Pancreas (tissue), 10 donors: ENCODE measurements at regions not wholly inside any gene's neighbourhood (a gene's known extent, or its start where the extent isn't known, plus 50 kb on each side); places are given as distances from the start of the nearest gene placed in this dataset.
A peak's percentile ranks its signal among the peaks of the same experiment; 100 is the strongest.

Source experiments
- ATAC-seq, 4 donors: fragments of 200-7000 bp; cut with Tn5 transposase; one replicate each; pipeline versions ENCODE4 v1.8.0 to v1.9.1; 2020; ENCODE audit warnings: mild to moderate bottlenecking in 4 of 4, moderate library complexity in 4 of 4
- DNase-seq, 6 donors: peaks; one replicate each; pipeline ENCODE4 v3.0.0-alpha.2; 2020
- FAIRE-seq: peaks from 2 replicates; lab custom pipeline; 2012; peaks lifted over from hg19 to GRCh38; lab: Jason Lieb, UNC
- H3K27ac ChIP-seq, 4 donors: fragments of 200-600 bp; sonication (generic); 1 replicate in 3 of 4; 2 replicates in 1 of 4; pipeline versions ENCODE4 v1.5.0 to v1.8.0; 2020
- H3K27me3 ChIP-seq, 4 donors: fragments of 200-600 bp; one replicate each; pipeline ENCODE4 v1.8.0; 2021
- H3K36me3 ChIP-seq, 3 donors: fragments of 200-600 bp; sonication (generic) in 1 of 3; one replicate each; pipeline versions ENCODE4 v1.5.0 to v1.8.0; 2020 to 2021
- H3K4me1 ChIP-seq, 3 donors: fragments of 200-600 bp; one replicate each; pipeline ENCODE4 v1.8.0; 2021
- H3K4me3 ChIP-seq, 4 donors: fragments of 200-600 bp; sonication (generic) in 2 of 4; one replicate each; pipeline versions ENCODE4 v1.5.0 to v1.8.0; 2020 to 2021
- H3K9me3 ChIP-seq, 4 donors: fragments of 200-600 bp; one replicate each; pipeline ENCODE4 v1.8.0; 2021
- CTCF ChIP-seq, 4 donors: fragments of 200-600 bp; sonication (generic) in 3 of 4; IDR thresholded peaks; one replicate each; pipeline versions ENCODE4 v1.5.0 to v1.8.0; 2021; ENCODE audit warnings: antibody characterized with exemption in 4 of 4
- WGBS, 2 donors: extraction: QIAGEN DNeasy Blood & Tissue Kit; methylation state at CpG; one replicate each; pipeline ENCODE4 v1.1.7; 2013; 5-methylcytosine and 5-hydroxymethylcytosine counted together
- intact Hi-C, 3 donors: fragments of 100-400 bp; cut with DNase I; formaldehyde crosslinking; loops; one replicate each; pipeline versions ENCODE4 v1.11.1 to v1.14.2; 2022
- donor health status: healthy with polysubstance abuse.
- donor health status: DM: no; HTN: no; CAD: no; lungs with moderate emphysema.
- donor health status: DM: no; HTN: no; CAD: no.
- donor health status: control.
- donor health status: control.
- donor health status: Bipolar disorder and iron deficiency.
- donor health status: DM: yes; HTN: yes; CAD: no.
- donor health status: DM: no; HTN: no; CAD: no.
- donor health status: DM: no; HTN: no; CAD: no.
- donor health status: DM: yes; HTN: yes; CAD: no.

- DNase-seq (no peak), FAIRE-seq (no peak), ATAC-seq (peak in 1 of 4 donors; percentile 25)
- WGBS, 2 donors: 76 to 80% methylated on average over 5 of the region's 5 CpGs
- no peak overlapping the region for H3K4me3 ChIP-seq
- H3K27ac ChIP-seq: no peak overlapping the region
- no peak for TF ChIP-seq CTCF (IDR thresholded peaks at IDR 0.05)
- H3K9me3 ChIP-seq: no peaks in the 10 kb centered on the region
- H3K27me3 ChIP-seq: no peaks in the 10 kb centered on the region
- intact Hi-C loops: no loop called here
- H3K36me3 ChIP-seq: no peaks in the 10 kb centered on the region
- no peaks in the 10 kb centered on the region for H3K4me1 ChIP-seq
Measured at GRCh38 chr3:113129168-113129567, 82.2 kb upstream of the BOC start.

- no peak for DNase-seq
- Histone ChIP-seq H3K36me3 (no peaks in the 10 kb centered on the region), H3K4me3 (no peak overlapping the region), H3K9me3 (no peaks in the 10 kb centered on the region), H3K27ac (no peak overlapping the region), H3K27me3 (no peaks in the 10 kb centered on the region), H3K4me1 (no peaks in the 10 kb centered on the region)
- intact Hi-C loops: loop anchor here in 2 of 3 donors (5.0 to 10.0 kb wide), 2 partner anchors 152 to 155 kb away; no protein-coding TSS in a partner anchor
- WGBS, 2 donors: 74 to 85% methylated on average over 2 of the region's 2 CpGs
- no peak for FAIRE-seq
- ATAC-seq: peak in 2 of 4 donors; percentile 20 to 53
- no peak for TF ChIP-seq CTCF (IDR thresholded peaks at IDR 0.05)
Measured at GRCh38 chr3:113132571-113132996, 78.8 kb upstream of the BOC start.

GRCh38 chr3:113133140-113133539 lies 78.2 kb upstream of the BOC start:
- ATAC-seq: peak in 1 of 4 donors; percentile 20
- no peak for FAIRE-seq
- intact Hi-C loops: loop anchor here in 2 of 3 donors (5.0 to 10.0 kb wide), 2 partner anchors 152 to 154 kb away; no protein-coding TSS in a partner anchor

GRCh38 chr3:113136071-113136470 lies 75.3 kb upstream of the BOC start:
- FAIRE-seq: no peak
- intact Hi-C loops: loop anchor here in 1 of 3 donors (10.0 kb wide), 1 partner anchor 149 kb away; no protein-coding TSS in a partner anchor
- no peaks in the 10 kb centered on the region for H3K4me1 ChIP-seq
- H3K27me3 ChIP-seq: no peaks in the 10 kb centered on the region
- H3K9me3 ChIP-seq: no peaks in the 10 kb centered on the region
- TF ChIP-seq CTCF (IDR thresholded peaks at IDR 0.05): peak in 3 of 4 donors; percentile 27 to 50 (median 42)
- no peaks in the 10 kb centered on the region for H3K36me3 ChIP-seq
- DNase-seq: no peak
- H3K27ac ChIP-seq: no peak overlapping the region
- WGBS, 2 donors: 33 to 36% methylated on average over 6 of the region's 6 CpGs
- ATAC-seq: peak in 3 of 4 donors; percentile 43 to 60 (median 56)
- H3K4me3 ChIP-seq: no peak overlapping the region

More at GRCh38 chr3:113133140-113133539, 78.2 kb upstream of the BOC start:
- no peaks in the 10 kb centered on the region for H3K27me3 ChIP-seq
- H3K4me3 ChIP-seq: no peak overlapping the region
- no peak for DNase-seq
- no peak overlapping the region for H3K27ac ChIP-seq
- WGBS, 2 donors: 71 to 82% methylated on average over 3 of the region's 3 CpGs
- no peaks in the 10 kb centered on the region for H3K36me3 ChIP-seq
- TF ChIP-seq CTCF (IDR thresholded peaks at IDR 0.05): no peak
- no peaks in the 10 kb centered on the region for H3K4me1 ChIP-seq
- H3K9me3 ChIP-seq: no peaks in the 10 kb centered on the region

GRCh38 chr3:113136544-113136943 lies 74.8 kb upstream of the BOC start:
- FAIRE-seq (no peak), ATAC-seq (no peak), DNase-seq (no peak)
- Histone ChIP-seq H3K4me1 (no peaks in the 10 kb centered on the region), H3K36me3 (no peaks in the 10 kb centered on the region), H3K27me3 (no peaks in the 10 kb centered on the region), H3K4me3 (no peak overlapping the region), H3K9me3 (no peaks in the 10 kb centered on the region), H3K27ac (no peak overlapping the region)
- intact Hi-C loops: loop anchor here in 1 of 3 donors (10.0 kb wide), 1 partner anchor 148 kb away; no protein-coding TSS in a partner anchor
- no peak for TF ChIP-seq CTCF (IDR thresholded peaks at IDR 0.05)
- 87 to 92% methylated on average over 5 of the region's 5 CpGs for WGBS, 2 donors
